Activated CD8-positive, alpha-beta T cell treated with anti-CD3 and anti-CD28 coated beads for 36 hours (primary cell): ENCODE measurements at regions not wholly inside any gene's neighbourhood (a gene's known extent, or its start where the extent isn't known, plus 50 kb on each side); places are given as distances from the start of the nearest gene placed in this dataset.

Source experiments
- ATAC-seq: fragments of 200-7000 bp; cut with Tn5 transposase; one replicate; pipeline ENCODE4 v1.10.0; 2021; ENCODE audit warnings: mild to moderate bottlenecking, moderate library complexity
- CTCF ChIA-PET: fragments of 350-600 bp; sonication (Branson Sonifier 250); formaldehyde crosslinking; loops from one replicate; lab custom pipeline; 2021; ENCODE audit warnings: antibody characterized with exemption; lab: Charles Lee
- POLR2A ChIA-PET: fragments of 350-600 bp; sonication (Branson Sonifier 250); formaldehyde crosslinking; loops from one replicate; lab custom pipeline; 2021; ENCODE audit warnings: antibody characterized with exemption; lab: Charles Lee
- DNase-seq: peaks from one replicate; pipeline ENCODE4 v3.0.0-alpha.2; 2020
- H3K27ac Mint-ChIP-seq: one replicate; pipeline ENCODE4 v1.8.0; 2021; ENCODE audit warnings: mild to moderate bottlenecking, mixed read lengths
- H3K27me3 Mint-ChIP-seq: one replicate; pipeline ENCODE4 v1.8.0; 2021; ENCODE audit warnings: mixed read lengths
- H3K36me3 Mint-ChIP-seq: one replicate; pipeline ENCODE4 v1.8.0; 2021; ENCODE audit warnings: low read depth, mixed read lengths
- H3K4me1 Mint-ChIP-seq: one replicate; pipeline ENCODE4 v1.8.0; 2021; ENCODE audit warnings: low read depth, mixed read lengths
- H3K4me3 Mint-ChIP-seq: one replicate; pipeline ENCODE4 v1.8.0; 2021; ENCODE audit warnings: mild to moderate bottlenecking, moderate library complexity, mixed read lengths
- H3K9me3 Mint-ChIP-seq: one replicate; pipeline ENCODE4 v1.8.0; 2021; ENCODE audit warnings: mixed read lengths
- CTCF ChIP-seq: fragments of 200-600 bp; IDR thresholded peaks from one replicate; pipeline ENCODE4 v1.8.0; 2022; ENCODE audit warnings: antibody characterized with exemption, mild to moderate bottlenecking
- intact Hi-C: fragments of 100-400 bp; cut with micrococcal nuclease; formaldehyde crosslinking; loops from one replicate; pipeline ENCODE4 v1.10.0; 2022

- Mint-ChIP-seq H3K4me3 (no peak overlapping the region), H3K4me1 (no peaks in the 10 kb centered on the region), H3K36me3 (no peaks in the 10 kb centered on the region), H3K27me3 (no peaks in the 10 kb centered on the region), H3K9me3 (peaks cover 11% of the 10 kb centered on the region), H3K27ac (no peak overlapping the region)
- ChIA-PET POLR2A (no interaction called here), CTCF (no interaction called here)
- no peak for TF ChIP-seq CTCF
- ATAC-seq (no peak), DNase-seq (no peak)
- intact Hi-C loops = no loop called here
Observed at GRCh38 chr3:82957079-82957478, 1195.6 kb upstream of the GBE1 start.

- TF ChIP-seq CTCF = no peak
- CTCF ChIA-PET = no interaction called here
- POLR2A ChIA-PET = no interaction called here
- Mint-ChIP-seq H3K4me3 (no peak overlapping the region), H3K27ac (no peak overlapping the region), H3K27me3 (no peaks in the 10 kb centered on the region), H3K36me3 (no peaks in the 10 kb centered on the region), H3K4me1 (no peaks in the 10 kb centered on the region), H3K9me3 (peaks cover 11% of the 10 kb centered on the region)
- intact Hi-C loops = no loop called here
- no peak for DNase-seq
- ATAC-seq = no peak
Observed at GRCh38 chr3:82954486-82954885, 1193.0 kb upstream of the GBE1 start.

- ChIA-PET CTCF (no interaction called here), POLR2A (no interaction called here)
- no peak for TF ChIP-seq CTCF
- H3K36me3 Mint-ChIP-seq = no peaks in the 10 kb centered on the region
- ATAC-seq (no peak), DNase-seq (no peak)
- H3K4me3 Mint-ChIP-seq = no peak overlapping the region
- H3K27ac Mint-ChIP-seq = no peak overlapping the region
- intact Hi-C loops = no loop called here
- no peaks in the 10 kb centered on the region for H3K4me1 Mint-ChIP-seq
- no peaks in the 10 kb centered on the region for H3K27me3 Mint-ChIP-seq
- H3K9me3 Mint-ChIP-seq = peaks cover 15% of the 10 kb centered on the region
Observed at GRCh38 chr3:82942041-82942440, 1180.6 kb upstream of the GBE1 start.

GRCh38 chr3:82940124-82940523 is 1178.7 kb upstream of the GBE1 start:
- H3K36me3 Mint-ChIP-seq = no peaks in the 10 kb centered on the region
- intact Hi-C loops = no loop called here
- DNase-seq (no peak), ATAC-seq (no peak)
- ChIA-PET CTCF (no interaction called here), POLR2A (no interaction called here)
- H3K4me3 Mint-ChIP-seq = no peak overlapping the region
- TF ChIP-seq CTCF = no peak
- H3K4me1 Mint-ChIP-seq = no peaks in the 10 kb centered on the region
- no peaks in the 10 kb centered on the region for H3K27me3 Mint-ChIP-seq
- H3K27ac Mint-ChIP-seq = no peak overlapping the region
- H3K9me3 Mint-ChIP-seq = peaks cover 16% of the 10 kb centered on the region

- intact Hi-C loops = no loop called here
- CTCF ChIA-PET = no interaction called here
- H3K4me3 Mint-ChIP-seq = no peak overlapping the region
- no peaks in the 10 kb centered on the region for H3K27me3 Mint-ChIP-seq
- H3K9me3 Mint-ChIP-seq = peaks cover 16% of the 10 kb centered on the region
- DNase-seq (no peak), ATAC-seq (no peak)
- no peak overlapping the region for H3K27ac Mint-ChIP-seq
- H3K4me1 Mint-ChIP-seq = no peaks in the 10 kb centered on the region
- POLR2A ChIA-PET = no interaction called here
- H3K36me3 Mint-ChIP-seq = no peaks in the 10 kb centered on the region
- no peak for TF ChIP-seq CTCF
Observed at GRCh38 chr3:82939491-82940097, 1178.1 kb upstream of the GBE1 start.
